ENCODE measurements at regions not wholly inside any gene's neighbourhood (a gene's known extent, or its start where the extent isn't known, plus 50 kb on each side); places are given as distances from the start of the nearest gene placed in this dataset.

DNA sequence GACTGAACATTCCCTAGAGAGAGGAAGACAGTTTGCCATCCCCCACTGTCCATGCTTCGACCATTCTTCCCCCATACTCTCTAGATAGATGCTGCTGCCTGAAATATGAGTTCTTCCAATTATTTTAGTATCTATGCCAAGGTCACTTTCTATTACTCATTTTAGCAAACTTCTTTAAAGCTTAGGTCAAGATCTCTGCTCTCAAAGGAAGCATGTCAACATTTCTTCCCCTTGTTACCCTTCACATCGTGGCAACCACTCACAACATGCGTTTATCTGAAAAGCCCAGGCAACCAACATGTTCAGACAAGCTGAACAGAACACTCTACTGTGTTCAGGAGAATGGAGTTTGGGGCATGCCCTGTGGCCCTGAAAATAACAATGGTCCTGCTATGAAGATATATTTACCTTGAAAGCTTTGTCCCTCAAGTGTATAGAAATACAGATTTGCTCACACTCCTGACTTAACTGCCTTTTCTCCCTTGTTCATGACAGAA lies 138.4 kb upstream of the KIF2A start:
- no peak for TF ChIP-seq CTCF (IDR thresholded peaks at IDR 0.05; ENCODE audit: control insufficient read depth, extremely low read depth, insufficient read depth)
- DNase-seq (ENCODE audit: low read depth), result no peak
- no peak overlapping the region for H3K4me3 ChIP-seq (ENCODE audit: low read depth, low read length)

GRCh38 chr5:62168506-62169281 lies 137.3 kb upstream of the KIF2A start:
- DNase-seq (ENCODE audit: low read depth), result no peak
- TF ChIP-seq CTCF (IDR thresholded peaks at IDR 0.05; ENCODE audit: control insufficient read depth, extremely low read depth, insufficient read depth), result no peak
- no peak overlapping the region for H3K4me3 ChIP-seq (ENCODE audit: low read depth, low read length)

DNA sequence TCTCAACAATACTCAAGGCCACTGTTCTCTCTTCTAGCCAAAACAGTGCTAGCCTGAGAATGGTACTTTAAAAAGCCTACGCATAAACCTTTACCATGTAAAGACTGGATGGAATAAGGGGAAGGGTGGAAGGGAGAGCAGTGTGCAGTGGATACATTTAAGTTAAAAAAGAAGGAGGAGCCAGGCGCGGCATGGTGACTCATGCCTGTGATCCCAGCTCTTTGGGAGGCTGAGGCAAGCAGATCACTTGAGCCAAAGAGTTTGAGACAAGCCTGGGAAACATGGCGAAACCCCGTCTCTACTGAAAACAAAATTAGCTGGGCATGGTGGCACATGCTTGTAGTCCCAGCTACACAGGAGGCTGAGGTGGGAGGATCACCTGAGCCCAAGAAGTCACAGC lies 127.7 kb upstream of the KIF2A start:
- DNase-seq (ENCODE audit: low read depth), result no peak
- TF ChIP-seq CTCF (IDR thresholded peaks at IDR 0.05; ENCODE audit: control insufficient read depth, extremely low read depth, insufficient read depth), result no peak
- H3K4me3 ChIP-seq (ENCODE audit: low read depth, low read length), result no peak overlapping the region

- no peak for TF ChIP-seq CTCF (IDR thresholded peaks at IDR 0.05; ENCODE audit: control insufficient read depth, extremely low read depth, insufficient read depth)
- H3K4me3 ChIP-seq (ENCODE audit: low read depth, low read length), result no peak overlapping the region
- DNase-seq (ENCODE audit: low read depth), result no peak
These were observed 123.2 kb upstream of the KIF2A start for GRCh38 chr5:62182802-62183201.

DNA sequence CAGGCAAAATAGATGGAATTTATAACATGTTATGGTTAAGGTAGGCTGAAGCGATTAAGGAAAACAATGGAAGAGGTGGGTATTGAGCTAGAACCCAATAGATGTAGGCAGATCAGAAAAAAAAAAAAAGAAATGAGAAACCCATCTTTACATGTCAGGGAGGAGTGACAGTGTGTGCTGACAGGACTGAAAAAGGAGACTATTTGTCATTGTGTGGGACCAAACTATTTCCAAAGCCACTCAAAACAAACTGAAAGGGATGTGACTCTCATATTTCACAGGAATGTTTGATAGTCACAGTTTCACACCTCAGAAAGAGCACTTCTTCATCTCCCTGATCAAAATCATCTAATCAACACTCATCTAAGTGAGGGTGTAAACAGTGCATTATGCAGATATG lies 122.3 kb upstream of the KIF2A start:
- H3K4me3 ChIP-seq (ENCODE audit: low read depth, low read length), result no peak overlapping the region
- no peak for DNase-seq (ENCODE audit: low read depth)
- TF ChIP-seq CTCF (IDR thresholded peaks at IDR 0.05; ENCODE audit: control insufficient read depth, extremely low read depth, insufficient read depth), result no peak

DNA sequence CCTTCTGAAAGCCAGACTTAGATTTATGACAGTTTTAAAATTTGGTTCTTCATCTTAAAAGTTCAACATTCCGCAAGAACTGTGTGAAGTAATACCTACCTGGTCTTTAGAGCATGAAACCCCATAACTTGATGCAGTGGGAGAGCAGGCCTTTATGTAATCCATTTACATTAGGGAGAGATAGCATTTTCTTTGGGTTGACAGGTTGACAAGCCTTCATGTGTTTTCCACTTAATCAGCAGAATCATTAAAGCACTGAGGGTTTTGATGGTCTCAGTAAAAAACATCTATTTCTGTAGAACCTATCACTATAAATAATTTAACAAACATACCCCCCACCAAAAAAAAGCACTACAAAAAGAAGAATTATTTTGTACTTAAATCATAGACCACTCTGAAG lies 121.6 kb upstream of the KIF2A start:
- no peak for TF ChIP-seq CTCF (IDR thresholded peaks at IDR 0.05; ENCODE audit: control insufficient read depth, extremely low read depth, insufficient read depth)
- DNase-seq (ENCODE audit: low read depth), result no peak

GRCh38 chr5:62190173-62190572 lies 115.8 kb upstream of the KIF2A start:
- TF ChIP-seq CTCF (IDR thresholded peaks at IDR 0.05; ENCODE audit: control insufficient read depth, extremely low read depth, insufficient read depth), result no peak
- no peak overlapping the region for H3K4me3 ChIP-seq (ENCODE audit: low read depth, low read length)
- DNase-seq (ENCODE audit: low read depth), result no peak

More for the DNA sequence above, 121.6 kb upstream of the KIF2A start:
- H3K4me3 ChIP-seq (ENCODE audit: low read depth, low read length), result no peak overlapping the region

Measured in LNCaP clone FGC (cell line).